ENCODE measurements at regions not wholly inside any gene's neighbourhood (a gene's known extent, or its start where the extent isn't known, plus 50 kb on each side); places are given as distances from the start of the nearest gene placed in this dataset.

DNA sequence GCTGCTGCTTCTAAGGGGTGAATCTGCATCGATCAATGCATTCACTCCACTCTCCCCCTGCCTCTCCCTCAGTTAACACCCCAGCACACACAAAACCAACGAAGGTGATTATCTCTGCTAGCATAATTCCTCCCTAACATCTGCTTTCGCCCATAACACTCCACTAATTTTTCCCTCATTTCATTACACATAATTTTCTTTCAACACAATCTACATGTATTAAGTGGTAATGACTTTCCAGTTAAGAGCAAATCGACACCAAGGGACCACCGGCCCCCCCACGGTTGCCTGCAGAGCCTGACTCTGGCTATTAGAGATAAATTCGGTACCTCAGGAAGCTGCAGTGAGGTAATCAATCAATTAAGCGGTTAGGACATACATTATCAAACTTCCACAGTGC, 1115.6 kb downstream of the BCL11B start:
- in situ Hi-C loops (cut with HindIII; ENCODE audit: extremely low pct_ligation_motif_present, low pct_unique_long_range_greater_than_20kb) = no loop called here
- Histone ChIP-seq H3K79me2 (ENCODE audit: insufficient read depth, low read length) (no peaks in the 10 kb centered on the region), H3K36me3 (replicated peaks in 1 of 2; ENCODE audit: control insufficient read depth in 1 of 2, insufficient read depth in 2 of 2, low read length in 2 of 2) (no peaks in the 10 kb centered on the region), H3K9me3 (ENCODE audit: low read length) (peaks cover 18% of the 10 kb centered on the region; the same call in 1 of the 2 replicates), H3K4me2 (ENCODE audit: low read depth, low read length) (no peak overlapping the region), H3K4me1 (ENCODE audit: insufficient read depth, low read length) (no peaks in the 10 kb centered on the region), H4K20me1 (ENCODE audit: insufficient read depth, low read length) (no peaks in the 10 kb centered on the region), H2AFZ (ENCODE audit: low read length) (no peak overlapping the region), H3K4me3 (replicated peaks in 1 of 3; ENCODE audit: insufficient read depth in 1 of 3, low read depth in 2 of 3, low read length in 3 of 3) (no peak overlapping the region), H3K27me3 (ENCODE audit: control insufficient read depth in 1 of 2, insufficient read depth in 2 of 2, low read length in 2 of 2) (no peaks in the 10 kb centered on the region), H3K27ac (ENCODE audit: extremely low read length, insufficient read depth, low read length) (no peak overlapping the region), H3K9ac (ENCODE audit: insufficient read depth, low read depth, low read length) (no peak overlapping the region)
- ATAC-seq (no peak), DNase-seq (ENCODE audit: low spot score) (no peak), FAIRE-seq (no peak)
- no TSS peak for BruUV-seq (replicated peaks)
- intact Hi-C loops (cut with micrococcal nuclease; ENCODE audit: unreplicated experiment) = no loop called here
- ChIA-PET POLR2A (no interaction called here), CTCF (ENCODE audit: low intra/inter-chr PET ratio, low total read pairs) (no interaction called here)
- WGBS (ENCODE audit: low lambda C conversion rate) = 2% methylated on average over 8 of the region's 8 CpGs
- no peak for TF ChIP-seq DNMT3B (CRISPR knock-in tag; conservative IDR thresholded peaks at IDR 0.05)
- TF ChIP-seq, protein P1, sequence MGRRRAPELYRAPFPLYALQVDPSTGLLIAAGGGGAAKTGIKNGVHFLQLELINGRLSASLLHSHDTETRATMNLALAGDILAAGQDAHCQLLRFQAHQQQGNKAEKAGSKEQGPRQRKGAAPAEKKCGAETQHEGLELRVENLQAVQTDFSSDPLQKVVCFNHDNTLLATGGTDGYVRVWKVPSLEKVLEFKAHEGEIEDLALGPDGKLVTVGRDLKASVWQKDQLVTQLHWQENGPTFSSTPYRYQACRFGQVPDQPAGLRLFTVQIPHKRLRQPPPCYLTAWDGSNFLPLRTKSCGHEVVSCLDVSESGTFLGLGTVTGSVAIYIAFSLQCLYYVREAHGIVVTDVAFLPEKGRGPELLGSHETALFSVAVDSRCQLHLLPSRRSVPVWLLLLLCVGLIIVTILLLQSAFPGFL (CRISPR knock-in tag; IDR thresholded peaks at IDR 0.05) = no peak
- no peak for TF ChIP-seq ZNF354B (CRISPR knock-in tag; IDR thresholded peaks at IDR 0.05)
- TF ChIP-seq ZC3H13 (CRISPR knock-in tag; IDR thresholded peaks at IDR 0.05) = no peak
- no peak for TF ChIP-seq SMAD9 (CRISPR knock-in tag; IDR thresholded peaks at IDR 0.05)
- TF ChIP-seq, protein P2, sequence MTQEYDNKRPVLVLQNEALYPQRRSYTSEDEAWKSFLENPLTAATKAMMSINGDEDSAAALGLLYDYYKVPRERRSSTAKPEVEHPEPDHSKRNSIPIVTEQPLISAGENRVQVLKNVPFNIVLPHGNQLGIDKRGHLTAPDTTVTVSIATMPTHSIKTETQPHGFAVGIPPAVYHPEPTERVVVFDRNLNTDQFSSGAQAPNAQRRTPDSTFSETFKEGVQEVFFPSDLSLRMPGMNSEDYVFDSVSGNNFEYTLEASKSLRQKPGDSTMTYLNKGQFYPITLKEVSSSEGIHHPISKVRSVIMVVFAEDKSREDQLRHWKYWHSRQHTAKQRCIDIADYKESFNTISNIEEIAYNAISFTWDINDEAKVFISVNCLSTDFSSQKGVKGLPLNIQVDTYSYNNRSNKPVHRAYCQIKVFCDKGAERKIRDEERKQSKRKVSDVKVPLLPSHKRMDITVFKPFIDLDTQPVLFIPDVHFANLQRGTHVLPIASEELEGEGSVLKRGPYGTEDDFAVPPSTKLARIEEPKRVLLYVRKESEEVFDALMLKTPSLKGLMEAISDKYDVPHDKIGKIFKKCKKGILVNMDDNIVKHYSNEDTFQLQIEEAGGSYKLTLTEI (CRISPR knock-in tag; conservative IDR thresholded peaks at IDR 0.05) = no peak
- no peak for TF ChIP-seq IKZF4 (CRISPR knock-in tag; IDR thresholded peaks at IDR 0.05; ENCODE audit: borderline replicate concordance, low read depth, not compliant biosample characterization)
- no peak for TF ChIP-seq ZFY (CRISPR knock-in tag; IDR thresholded peaks at IDR 0.05)
- TF ChIP-seq KAT7 (CRISPR knock-in tag; IDR thresholded peaks at IDR 0.05; ENCODE audit: borderline replicate concordance) = no peak
- TF ChIP-seq GLI4 (CRISPR knock-in tag; IDR thresholded peaks at IDR 0.05; ENCODE audit: borderline replicate concordance) = no peak
- no peak for TF ChIP-seq TBL1XR1 (IDR thresholded peaks at IDR 0.05; ENCODE audit: borderline replicate concordance, low read length, partially characterized antibody)
- TF ChIP-seq ZNF260 (CRISPR knock-in tag; IDR thresholded peaks at IDR 0.05; ENCODE audit: borderline replicate concordance, low read depth) = no peak
- no peak for TF ChIP-seq DMAP1 (CRISPR knock-in tag; IDR thresholded peaks at IDR 0.05)
- no peak for TF ChIP-seq HNF4A (CRISPR knock-in tag; IDR thresholded peaks at IDR 0.05)
- no peak for TF ChIP-seq ATF1 (CRISPR knock-in tag; IDR thresholded peaks at IDR 0.05)
- no peak for TF ChIP-seq ETV6 (CRISPR knock-in tag; conservative IDR thresholded peaks at IDR 0.05)

All from HepG2 (cell line).